Activated naive CD4-positive, alpha-beta T cell (primary cell): ENCODE measurements at regions not wholly inside any gene's neighbourhood (a gene's known extent, or its start where the extent isn't known, plus 50 kb on each side); places are given as distances from the start of the nearest gene placed in this dataset.
"Not testable (repeated sequence)": the region's sequence is repeated elsewhere in the genome, so short reads cannot be mapped to it uniquely, and the experiment has no call there.

ENCODE experiments used
- DNase-seq, 4 experiments: peaks; one replicate each; lab custom pipeline; 2025; lab: John Stamatoyannopoulos, UW

DNA sequence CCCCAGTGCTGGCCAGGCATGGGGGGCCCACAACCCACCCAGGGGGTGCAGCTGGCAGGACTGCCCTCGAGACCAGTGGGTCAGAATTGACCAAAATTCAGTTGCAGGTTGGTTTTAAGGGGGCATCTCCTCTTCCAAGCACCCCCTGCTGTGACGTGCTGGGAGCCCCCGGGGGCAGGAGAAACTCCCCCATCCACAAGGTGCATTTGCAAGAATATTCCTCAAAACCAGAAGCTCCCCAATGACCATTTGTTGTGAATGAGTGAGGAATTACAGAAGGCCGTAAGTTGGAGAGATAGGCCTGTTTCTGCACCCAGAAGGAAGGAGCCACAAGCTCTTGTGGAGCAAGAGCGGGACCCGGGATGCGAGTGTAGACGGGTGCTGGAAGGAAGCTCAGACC lies 414.5 kb downstream of the BRD1 start:
- no peak for DNase-seq

DNA sequence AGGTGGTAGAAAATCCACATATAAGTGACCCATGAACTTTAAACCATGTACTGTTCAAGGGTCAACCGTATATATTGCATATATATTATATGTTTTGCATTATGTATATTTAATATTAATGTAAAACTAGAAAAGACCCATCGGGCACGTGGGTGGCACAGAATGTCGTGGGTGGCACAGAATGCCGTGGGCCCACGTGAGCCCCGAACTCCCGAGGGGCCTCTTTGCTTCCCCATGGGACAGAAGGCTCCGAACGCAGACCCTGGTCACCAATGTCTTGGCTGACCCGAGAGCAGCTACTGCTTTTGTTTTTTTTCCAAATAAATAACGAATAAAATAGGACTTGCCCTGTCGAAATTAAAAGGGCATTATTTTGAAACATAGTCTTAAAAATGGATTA lies 415.4 kb downstream of the BRD1 start:
- DNase-seq, result no peak

DNA sequence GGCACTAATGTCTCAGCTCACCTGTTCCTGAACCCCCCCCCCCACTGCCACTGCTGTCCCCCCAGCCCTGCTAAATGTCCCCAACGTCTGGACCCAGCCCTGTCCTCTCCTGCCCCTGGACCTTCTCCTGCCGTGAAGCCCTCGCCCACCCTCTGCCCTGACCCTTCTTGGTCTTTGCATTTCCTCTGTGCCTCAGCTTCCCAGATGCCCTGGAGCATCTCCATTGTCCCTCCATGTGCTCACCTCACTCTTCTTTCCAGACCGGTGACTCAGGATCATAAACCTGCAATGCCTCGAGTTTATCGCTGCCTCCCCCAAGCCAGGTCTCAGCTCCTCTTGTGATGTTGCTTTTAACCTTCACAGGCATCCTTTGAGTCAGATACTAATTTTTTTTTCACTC lies 416.4 kb downstream of the BRD1 start:
- no peak for DNase-seq

DNA sequence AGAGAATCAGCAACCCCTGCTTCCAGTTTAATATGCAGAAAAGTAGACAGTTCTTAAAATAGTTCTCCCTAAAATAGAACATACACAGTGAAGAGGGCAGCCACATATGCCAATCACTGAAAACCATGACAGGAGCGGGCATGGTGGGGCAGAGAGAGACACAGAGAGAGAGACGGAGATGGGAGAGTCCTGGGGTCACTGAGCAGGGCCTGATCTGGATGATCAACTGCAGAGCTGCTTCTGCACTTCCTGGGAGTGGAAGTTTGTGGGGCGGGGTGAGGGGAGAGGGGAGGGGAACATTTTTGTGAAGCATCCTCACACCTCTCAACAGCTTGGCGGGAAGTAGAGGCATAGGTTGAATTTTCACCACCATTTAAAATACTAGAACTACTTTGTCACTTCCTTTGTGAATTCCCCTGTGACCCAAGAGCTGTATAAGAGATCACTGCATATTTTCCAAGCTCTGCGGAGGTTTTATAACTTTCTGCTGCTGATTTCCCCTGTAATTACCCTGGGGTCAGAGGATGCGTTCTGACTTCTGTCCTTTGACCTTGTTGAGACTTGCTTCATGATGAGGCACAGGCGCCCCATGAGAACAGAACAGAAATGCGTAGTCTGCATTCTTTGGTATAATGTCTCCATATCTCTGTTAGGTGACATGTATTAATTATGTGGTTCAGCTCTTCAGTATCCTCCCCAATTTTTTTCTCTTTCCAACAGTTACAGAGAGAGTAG lies 419.4 kb downstream of the BRD1 start:
- DNase-seq, result no peak

DNA sequence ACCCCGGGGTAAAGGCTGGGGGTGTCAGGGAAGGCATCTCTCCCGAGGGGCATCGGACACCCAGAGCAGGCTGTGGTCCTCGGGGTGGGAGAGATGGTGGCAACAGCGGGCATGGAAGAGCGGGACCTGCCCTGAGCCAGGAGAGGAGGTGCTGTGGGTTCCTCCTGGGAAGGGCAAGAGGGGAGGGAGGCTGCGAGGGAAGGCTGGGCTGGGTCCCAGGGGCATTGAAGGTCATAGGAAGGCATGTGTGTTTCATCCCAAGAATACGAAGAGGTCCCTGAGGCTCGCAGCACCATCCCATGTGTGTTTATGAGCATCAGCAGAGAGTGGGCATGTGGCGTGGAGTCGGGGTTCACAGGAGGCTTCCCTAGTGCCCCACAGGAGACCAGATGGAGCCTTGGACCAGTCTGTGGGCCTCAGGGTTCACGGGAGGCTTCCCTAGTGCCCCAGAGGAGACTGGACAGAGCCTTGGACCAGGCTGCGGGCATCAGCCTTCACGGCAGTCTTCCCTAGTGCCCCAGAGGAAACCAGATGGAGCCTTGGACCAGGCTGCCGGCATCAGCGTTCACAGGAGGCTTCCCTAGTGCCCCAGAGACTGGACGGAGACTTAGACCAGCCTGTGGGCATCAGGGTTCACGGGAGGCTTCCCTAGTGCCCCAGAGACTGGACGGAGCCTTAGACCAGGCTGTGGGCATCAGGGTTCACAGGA lies 420.6 kb downstream of the BRD1 start:
- no peak for DNase-seq

DNA sequence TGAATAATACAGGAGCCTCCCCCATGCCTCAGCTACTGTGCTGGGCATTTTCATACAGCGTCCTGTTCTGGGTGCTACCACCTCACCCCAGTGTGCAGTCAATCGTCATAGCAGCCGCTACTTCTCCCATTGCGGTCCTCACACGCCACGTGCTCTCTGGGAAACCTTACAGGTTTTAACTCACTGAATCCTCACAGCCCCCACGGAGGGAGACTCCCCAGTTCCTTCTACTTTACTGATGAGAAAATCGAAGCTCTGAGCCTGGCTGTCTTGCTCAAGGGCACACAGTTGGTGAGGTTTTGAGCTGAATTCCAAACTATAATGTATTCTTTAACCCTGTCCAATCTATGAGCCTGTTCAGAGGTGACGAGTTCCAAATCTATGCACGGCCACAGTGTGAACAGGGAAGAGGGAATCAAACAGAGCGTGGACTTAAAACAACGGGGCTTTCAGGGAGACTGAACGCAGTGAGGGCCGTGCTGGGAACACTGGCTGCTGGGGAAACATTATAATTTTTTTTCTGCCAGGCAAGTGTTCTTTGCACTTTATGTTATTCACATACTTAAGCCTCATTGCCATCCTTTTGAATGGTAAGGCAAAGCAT lies 421.5 kb downstream of the BRD1 start:
- no peak for DNase-seq

DNA sequence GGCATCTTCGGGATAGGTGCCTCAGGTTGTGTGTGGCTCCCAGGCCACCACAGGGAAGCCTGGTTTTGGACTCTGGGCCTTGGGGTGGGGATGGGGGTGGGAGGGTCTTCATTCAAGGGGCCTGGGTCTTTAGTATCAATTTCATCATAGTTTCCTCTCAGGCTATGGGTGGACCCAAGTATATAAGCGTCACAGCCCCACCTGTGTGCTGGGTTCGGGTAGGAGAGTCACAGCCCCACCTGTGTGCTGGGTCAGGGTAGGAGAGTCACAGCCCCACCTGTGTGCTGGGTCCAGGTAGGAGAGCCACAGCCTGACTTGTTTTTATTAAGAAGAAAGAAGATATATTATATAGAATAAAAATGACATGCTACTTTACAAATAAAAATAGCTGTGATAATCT lies 422.1 kb downstream of the BRD1 start:
- DNase-seq, result no peak

DNA sequence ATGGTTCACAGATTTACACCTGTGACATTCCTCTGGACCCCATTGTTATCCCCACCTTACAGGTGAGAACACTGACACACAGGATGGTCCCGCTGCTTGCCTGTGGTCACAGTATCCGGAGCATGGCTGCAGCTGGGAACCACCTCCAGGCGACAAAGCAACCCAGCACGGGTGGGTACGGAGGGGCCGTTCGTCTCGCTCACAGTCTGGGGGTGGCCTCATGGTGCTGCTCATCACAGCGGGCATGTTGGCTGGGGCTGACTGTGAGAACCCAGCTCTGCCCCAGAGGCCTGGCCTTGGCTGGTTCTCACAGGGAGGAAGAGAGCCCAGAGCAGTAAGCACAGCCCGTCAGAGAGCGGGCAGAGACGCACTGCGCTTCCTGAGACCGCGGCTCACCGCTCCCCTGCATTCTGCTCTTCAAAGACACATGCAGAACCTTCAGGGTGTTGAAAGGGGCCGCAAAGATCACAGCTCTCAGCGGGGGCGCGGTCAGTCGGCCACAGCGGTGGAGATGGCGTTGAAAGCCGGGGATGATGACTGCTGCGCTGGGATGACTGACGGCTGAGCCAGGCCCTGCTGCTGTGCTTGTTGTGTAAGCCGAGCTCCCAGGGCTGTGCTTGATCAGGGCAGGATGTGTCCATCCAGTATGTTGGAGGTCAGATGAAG lies 423.0 kb downstream of the BRD1 start:
- no peak for DNase-seq

DNA sequence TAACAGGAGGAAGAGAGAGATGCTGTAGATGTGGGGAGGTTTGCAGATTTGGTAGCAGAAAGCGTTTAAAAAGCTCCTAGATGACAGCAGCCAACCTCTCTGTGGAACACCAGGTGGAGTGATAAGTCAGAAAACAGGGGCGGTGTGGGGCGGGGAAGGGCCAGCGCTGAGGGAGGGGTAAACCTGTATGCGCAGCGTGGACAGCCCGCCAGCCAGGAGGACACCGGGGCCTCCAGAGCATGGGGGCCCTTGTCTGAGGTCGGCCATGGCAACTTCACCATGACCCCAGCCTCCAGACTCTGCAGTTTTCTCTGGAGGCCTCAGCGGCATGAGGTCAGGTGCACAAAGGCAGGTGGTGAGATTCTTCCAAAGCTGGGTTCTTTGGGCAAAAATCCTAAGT lies 423.7 kb downstream of the BRD1 start:
- DNase-seq, result no peak

DNA sequence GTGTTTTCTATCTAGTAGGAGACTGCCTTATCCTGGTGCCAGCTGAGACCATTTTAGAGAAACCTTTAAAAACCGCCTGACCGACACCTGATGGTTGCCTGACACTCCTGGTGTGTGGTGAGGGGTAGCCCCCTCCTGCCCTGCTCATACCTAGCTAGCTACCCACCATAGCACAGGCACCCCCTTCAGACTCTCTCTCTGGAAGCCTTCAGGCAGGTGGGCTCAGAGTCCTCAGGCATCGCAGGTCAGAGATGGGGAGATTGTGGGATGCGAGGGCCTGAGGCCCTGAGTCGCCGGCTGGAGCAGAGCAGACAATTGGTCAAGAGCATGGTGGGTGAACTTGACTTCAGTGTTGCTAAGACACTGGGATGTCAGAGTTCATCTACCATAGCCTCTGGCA lies 424.6 kb downstream of the BRD1 start:
- DNase-seq, result no peak

DNA sequence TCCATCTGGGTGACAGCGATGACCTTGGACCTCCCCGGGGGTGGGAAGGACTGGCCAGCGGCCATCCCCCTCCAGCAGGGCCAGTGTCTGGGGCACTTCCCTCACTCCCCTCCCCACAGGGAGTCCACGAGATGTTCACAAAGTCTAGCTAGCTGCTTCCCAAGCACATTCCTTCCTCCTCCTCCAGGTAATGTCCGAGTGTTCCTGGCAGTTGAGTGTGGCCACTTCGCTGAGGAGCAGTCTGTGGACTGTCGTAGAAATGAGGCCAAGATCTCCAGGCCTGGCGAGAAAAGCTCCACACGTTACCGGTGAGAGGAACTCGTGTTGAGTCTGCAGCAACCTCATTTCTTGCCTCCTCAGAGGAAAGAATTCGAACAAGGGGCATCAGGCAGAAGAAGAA lies 425.5 kb downstream of the BRD1 start:
- DNase-seq, result no peak

DNA sequence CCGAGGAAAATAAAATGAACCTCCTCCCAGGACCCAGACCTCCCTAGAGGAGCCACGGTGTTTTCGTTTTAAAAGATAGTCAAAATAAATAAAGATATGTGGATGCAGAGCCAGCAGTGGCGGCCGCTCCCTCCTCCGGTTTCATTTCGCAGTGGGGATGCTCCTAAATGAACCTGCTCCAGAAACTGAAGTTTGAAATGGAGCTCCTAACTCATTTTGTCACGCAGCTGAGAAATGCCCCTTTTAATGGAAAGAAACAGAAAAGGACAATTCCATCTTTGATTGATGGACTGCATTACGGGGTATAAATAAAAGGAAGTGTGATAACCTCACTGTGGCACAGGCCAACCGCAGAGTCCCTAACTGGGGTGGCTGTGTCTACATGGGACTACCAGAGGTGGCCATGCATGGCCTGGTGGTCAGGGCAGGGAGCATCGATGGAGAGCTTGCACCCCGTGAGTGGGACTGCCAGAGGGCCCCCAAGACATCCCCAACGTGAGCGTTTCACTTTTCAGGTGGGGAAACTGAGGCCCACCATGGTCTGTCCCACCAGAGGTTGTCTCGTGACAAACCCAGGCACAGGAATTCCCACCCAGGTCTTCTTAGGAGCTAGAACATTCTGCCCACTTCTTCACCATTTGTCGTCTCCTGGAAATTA lies 426.6 kb downstream of the BRD1 start:
- DNase-seq, result no peak

DNA sequence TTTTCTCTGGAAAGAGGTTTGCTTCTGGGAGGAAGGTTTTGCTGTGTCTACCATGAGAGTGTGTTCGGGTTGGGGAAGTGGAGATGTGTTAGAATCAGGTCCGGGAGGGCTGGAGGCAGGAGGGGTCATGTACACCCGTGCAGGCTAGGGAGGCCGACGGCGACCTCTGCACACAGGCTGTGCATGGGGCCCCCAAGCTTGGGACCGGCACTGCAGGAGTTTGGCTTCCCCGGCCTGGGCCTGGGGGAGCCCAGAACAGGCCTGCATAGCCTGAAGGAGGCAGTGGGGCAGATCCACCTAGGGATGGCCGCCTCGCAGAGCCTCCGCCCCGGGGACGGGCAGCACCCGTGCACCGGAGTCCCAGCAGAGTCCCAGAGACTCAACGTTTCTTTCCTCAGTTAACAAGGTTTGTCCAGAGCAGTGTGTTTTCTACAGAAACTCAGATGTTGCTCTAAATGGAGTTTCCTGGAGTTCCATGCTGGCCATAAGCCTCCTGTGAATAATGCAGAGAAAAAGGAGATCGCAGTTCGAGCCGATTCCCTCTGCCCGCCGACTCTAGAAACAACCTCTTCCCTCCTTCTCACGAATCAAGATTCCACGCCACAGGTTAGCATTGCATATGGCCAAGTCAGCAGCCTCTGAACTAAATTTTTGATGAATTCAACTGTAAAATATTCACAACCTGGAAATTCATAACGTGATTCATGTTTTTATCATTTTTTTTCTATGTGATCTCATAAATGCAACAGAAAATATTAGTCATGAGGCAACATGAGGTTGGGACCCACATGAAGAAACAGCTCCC lies 427.3 kb downstream of the BRD1 start:
- DNase-seq, result no peak

DNA sequence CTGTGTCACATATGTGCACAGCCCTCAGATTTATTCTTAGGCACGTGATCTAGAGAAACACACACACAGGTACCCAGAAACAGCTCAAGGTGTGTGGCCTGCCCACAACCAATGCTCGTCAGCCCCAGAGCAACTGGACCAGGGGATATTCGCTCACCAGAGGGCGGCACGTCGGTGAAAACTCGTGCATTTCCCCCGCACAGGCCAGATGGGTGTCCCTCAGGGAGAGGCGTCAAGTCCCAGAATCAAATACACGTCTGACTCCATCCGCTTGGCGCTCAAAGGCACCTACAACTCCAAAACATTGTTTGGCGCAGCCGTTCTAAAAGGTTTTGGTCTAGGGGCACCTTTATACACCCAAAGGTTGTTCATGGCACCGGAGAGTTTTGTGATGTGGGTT lies 429.0 kb downstream of the BRD1 start:
- DNase-seq, result no peak

DNA sequence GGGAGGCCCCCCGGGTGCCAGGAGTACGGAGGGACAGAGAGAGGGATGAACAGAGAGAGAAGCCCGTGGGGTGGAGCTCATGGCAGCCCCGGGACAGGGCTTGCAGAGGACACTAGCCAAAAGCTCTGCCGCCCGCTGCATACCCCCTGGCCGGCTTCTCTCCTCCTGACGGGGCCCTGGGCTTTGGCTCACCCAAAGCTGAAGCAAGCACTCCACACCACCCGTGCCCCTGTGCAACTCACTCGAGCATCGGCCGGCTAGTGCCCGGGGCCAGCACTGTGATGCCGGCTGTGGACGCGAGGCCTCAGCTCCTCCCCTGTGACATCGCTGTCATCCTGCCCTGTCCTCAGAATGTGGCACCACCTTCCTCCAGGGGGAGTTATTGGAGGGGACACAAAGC lies 429.6 kb downstream of the BRD1 start:
- DNase-seq, result no peak

DNA sequence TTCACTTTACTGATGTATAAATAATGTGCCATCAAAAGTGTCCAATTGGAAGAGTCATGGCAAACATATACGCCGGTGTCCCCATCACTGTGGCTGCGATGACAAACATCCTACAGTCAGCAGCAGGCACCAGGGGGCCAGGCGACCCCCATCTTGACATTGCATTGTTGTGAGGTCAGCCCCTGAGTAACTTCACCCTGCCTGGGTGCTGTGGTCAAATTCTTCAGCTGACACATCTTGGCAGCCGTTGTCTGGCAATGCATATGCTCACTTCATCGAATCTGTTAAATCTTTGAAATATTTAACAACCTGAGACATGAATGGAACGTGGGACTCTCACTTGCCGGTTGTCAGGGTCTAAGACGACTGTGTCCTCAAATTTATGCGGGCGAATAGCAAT lies 430.9 kb downstream of the BRD1 start:
- DNase-seq, result no peak

DNA sequence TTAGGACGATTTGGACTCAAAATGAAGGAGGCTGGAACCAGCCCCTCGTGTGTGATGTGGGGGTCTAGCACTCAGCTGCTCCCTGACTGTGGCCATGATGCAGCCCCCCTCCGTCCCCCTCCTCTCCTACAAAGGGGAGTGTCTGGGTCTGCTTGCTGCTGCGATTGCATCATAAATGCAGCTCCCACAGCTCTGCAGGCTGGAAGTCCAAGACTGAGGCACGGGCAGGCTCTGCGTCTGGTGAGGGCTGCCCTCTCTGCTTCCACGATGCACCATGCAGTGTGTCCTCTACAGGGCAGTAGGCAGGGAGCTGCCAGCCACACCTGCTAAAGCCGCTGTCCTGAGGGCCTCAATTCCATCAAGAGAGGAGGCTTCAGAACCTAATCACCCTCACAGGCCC lies 432.1 kb downstream of the BRD1 start:
- no peak for DNase-seq

DNA sequence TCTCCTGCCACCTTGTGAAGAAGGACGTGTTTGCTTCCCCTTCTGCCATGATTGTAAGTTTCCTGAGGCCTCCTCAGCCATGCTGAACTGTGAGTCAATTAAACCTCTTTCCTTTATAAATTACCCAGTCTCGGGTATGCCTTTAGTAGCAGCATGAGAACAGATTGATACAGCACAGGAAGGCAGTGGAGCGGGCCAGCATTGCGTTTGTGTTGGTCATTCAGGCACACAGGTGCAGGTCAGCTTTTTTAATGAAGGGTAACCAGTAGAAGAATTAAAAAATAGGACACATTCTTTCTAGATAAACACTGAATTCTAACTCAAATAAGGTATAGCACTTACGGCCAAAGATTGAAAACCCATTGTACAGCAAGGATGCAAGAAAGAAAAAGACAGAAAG lies 432.6 kb downstream of the BRD1 start:
- DNase-seq, result not testable (repeated sequence)

DNA sequence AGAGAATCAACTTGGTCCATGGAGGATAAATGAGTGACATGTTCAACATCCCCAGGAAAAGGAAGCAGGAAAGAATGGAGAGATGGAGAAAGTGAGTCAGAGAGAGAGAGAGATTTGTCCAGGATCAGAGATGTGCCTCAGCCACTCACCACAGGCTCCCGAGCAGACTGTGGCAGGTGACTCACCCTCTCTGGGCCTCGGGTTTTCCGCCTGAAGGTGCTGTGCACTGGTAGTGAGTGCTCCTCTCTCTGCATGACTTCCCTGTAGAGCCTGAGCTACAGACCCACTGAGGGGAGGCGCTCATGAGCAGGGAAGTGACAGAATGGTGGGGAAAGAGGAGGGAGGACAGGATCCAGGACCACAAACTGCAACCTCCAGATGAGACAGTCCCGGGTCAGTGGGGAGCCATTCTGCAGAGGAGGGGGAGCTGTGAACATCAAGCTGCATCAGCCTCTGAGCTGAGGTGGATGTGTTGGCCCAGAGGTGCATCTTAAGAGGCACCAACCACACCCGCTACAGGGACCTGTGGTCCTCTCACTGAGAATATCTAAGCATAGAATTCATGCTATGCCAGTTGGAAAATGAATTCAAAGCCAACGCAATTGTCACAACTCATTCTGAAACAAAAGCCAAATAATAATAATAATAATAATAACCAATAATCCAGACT lies 433.4 kb downstream of the BRD1 start:
- DNase-seq, result no peak

DNA sequence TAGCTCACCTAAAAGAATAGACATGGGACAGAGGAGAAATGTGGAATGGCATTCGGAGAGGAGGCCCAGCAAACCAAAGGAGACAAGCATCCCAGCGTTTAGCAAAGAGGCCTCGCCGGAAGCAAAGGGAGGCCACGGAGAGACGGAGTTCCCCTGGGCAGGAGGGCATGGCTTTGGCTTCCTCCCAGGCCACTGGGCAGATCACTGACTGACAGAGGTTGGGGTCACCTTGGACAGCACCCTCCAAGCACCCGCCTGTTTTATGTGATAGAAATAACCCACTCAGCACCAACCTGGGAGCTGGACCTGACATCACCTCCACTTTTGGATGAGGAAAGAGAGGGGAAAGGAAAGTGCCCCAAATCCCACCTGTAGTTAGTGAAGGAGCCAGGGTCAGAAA lies 434.1 kb downstream of the BRD1 start:
- DNase-seq, result no peak
